ENCODE measurements at regions not wholly inside any gene's neighbourhood (a gene's known extent, or its start where the extent isn't known, plus 50 kb on each side); places are given as distances from the start of the nearest gene placed in this dataset.
"Not testable (repeated sequence)": the region's sequence is repeated elsewhere in the genome, so short reads cannot be mapped to it uniquely, and the experiment has no call there.

DNA sequence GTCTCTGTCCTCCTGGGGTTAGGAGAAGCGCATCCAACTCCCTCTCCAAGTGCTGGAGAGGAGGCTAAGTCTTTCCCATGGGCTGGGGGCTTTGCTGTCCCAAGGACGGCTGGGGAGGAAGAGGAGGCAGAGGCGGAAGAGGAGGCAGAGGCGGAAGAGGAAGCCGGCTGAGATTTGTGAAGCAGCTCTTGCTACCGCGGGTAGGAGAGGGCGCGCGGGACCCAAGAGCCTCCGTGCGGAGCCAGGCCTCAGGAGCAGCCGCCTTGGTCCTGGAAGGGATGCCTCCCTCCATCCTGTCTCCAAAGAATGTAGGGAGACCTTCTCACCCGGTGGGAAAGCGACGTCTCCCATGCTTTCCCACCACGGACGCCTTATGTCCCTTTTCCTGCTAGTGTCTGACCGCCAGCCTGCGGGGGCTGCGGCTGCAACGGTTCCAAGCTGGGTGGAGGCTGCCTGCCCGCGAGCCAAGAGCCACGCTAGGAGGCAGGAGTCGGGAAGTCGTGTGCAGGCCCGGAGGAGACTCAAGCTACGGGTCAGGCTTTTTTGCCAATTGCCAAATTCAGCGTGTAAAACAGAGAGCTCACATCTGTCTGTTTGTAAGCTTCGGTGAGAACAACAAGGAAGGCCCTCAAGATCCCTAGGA is 320.3 kb downstream of the FAM72C start:
- no peak for DNase-seq (ENCODE audit: low spot score)
- no peaks in the 10 kb centered on the region for H3K36me3 Mint-ChIP-seq (ENCODE audit: low read depth)

DNA sequence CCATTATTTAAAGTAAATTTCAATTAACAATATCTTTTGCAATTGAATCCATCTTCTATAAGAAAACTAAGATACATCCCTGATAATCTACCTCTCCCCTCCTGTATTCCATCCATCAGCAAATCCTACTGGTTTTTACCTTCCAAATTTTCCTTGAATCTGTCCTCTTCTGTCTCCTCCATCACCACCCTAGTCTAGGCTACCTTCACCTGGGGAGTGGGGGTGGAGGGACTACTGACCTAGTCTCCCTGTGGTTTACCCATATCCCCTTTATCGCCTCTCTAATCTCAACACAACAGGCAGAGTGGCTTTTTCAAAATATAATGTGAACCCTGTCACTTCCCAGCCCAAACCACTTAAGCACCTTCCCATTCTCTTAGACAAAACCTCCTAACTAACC is 327.8 kb downstream of the FAM72C start:
- H3K79me2 ChIP-seq (replicated peaks; ENCODE audit: insufficient read depth); H3K27ac ChIP-seq (ENCODE audit: low read depth); H3K4me3 ChIP-seq; H3F3A ChIP-seq (replicated peaks; ENCODE audit: low read depth); H3K4me1 Mint-ChIP-seq; H3K27ac Mint-ChIP-seq; ATAC-seq; H3K36me3 ChIP-seq (ENCODE audit: insufficient read depth); DNase-seq (ENCODE audit: low spot score); H4K20me1 ChIP-seq (replicated peaks; ENCODE audit: insufficient read depth); H3K4me1 ChIP-seq (ENCODE audit: insufficient read depth); H3K9me2 ChIP-seq (ENCODE audit: insufficient read depth); H2AFZ ChIP-seq; H3K36me3 Mint-ChIP-seq (ENCODE audit: low read depth); H3K4me2 ChIP-seq; H3K9me3 Mint-ChIP-seq: not testable (repeated sequence)
- peaks cover 16% of the 10 kb centered on the region for H3K27me3 ChIP-seq (ENCODE audit: insufficient read depth)
- peaks cover 62% of the 10 kb centered on the region for H3K27me3 Mint-ChIP-seq (ENCODE audit: insufficient read depth, low read depth, poor library complexity)
- peak overlapping the region; percentile 35; the same call in 1 of the 3 replicates for H3K4me3 Mint-ChIP-seq

More for the DNA sequence above, 320.3 kb downstream of the FAM72C start:
- Mint-ChIP-seq H3K27ac (no peak overlapping the region), H3K9me3 (no peaks in the 10 kb centered on the region; the same call in 2 of the 3 replicates), H3K4me1 (peaks cover 5% of the 10 kb centered on the region; the same call in 2 of the 3 replicates), H3K27me3 (ENCODE audit: insufficient read depth, low read depth, poor library complexity) (peaks cover 89% of the 10 kb centered on the region), H3K4me3 (peak overlapping the region; percentile 56; the same call in 2 of the 3 replicates)
- ATAC-seq, result peak; percentile 27; the same call in 1 of the 3 replicates
- Histone ChIP-seq H4K20me1 (replicated peaks; ENCODE audit: insufficient read depth) (no peaks in the 10 kb centered on the region), H3K4me1 (ENCODE audit: insufficient read depth) (no peaks in the 10 kb centered on the region), H3F3A (replicated peaks; ENCODE audit: low read depth) (no peaks in the 10 kb centered on the region), H3K36me3 (ENCODE audit: insufficient read depth) (no peaks in the 10 kb centered on the region), H3K9me2 (ENCODE audit: insufficient read depth) (no peaks in the 10 kb centered on the region), H2AFZ (no peak overlapping the region), H3K27ac (ENCODE audit: low read depth) (no peak overlapping the region), H3K4me2 (no peak overlapping the region), H3K79me2 (replicated peaks; ENCODE audit: insufficient read depth) (no peaks in the 10 kb centered on the region), H3K27me3 (ENCODE audit: insufficient read depth) (no peaks in the 10 kb centered on the region), H3K4me3 (no peak overlapping the region)
- TF ChIP-seq EZH2phosphoT487 (IDR thresholded peaks at IDR 0.05; ENCODE audit: unreplicated experiment) (no peak), JUNB (IDR thresholded peaks at IDR 0.05; ENCODE audit: unreplicated experiment) (no peak), NANOG (IDR thresholded peaks at IDR 0.05; ENCODE audit: borderline replicate concordance) (no peak), CREB1 (CRISPR knock-in tag; IDR thresholded peaks at IDR 0.05; ENCODE audit: low read depth) (no peak)
- TF ChIP-seq, protein P1, sequence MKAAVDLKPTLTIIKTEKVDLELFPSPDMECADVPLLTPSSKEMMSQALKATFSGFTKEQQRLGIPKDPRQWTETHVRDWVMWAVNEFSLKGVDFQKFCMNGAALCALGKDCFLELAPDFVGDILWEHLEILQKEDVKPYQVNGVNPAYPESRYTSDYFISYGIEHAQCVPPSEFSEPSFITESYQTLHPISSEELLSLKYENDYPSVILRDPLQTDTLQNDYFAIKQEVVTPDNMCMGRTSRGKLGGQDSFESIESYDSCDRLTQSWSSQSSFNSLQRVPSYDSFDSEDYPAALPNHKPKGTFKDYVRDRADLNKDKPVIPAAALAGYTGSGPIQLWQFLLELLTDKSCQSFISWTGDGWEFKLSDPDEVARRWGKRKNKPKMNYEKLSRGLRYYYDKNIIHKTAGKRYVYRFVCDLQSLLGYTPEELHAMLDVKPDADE (IDR thresholded peaks at IDR 0.05), result no peak

DNA sequence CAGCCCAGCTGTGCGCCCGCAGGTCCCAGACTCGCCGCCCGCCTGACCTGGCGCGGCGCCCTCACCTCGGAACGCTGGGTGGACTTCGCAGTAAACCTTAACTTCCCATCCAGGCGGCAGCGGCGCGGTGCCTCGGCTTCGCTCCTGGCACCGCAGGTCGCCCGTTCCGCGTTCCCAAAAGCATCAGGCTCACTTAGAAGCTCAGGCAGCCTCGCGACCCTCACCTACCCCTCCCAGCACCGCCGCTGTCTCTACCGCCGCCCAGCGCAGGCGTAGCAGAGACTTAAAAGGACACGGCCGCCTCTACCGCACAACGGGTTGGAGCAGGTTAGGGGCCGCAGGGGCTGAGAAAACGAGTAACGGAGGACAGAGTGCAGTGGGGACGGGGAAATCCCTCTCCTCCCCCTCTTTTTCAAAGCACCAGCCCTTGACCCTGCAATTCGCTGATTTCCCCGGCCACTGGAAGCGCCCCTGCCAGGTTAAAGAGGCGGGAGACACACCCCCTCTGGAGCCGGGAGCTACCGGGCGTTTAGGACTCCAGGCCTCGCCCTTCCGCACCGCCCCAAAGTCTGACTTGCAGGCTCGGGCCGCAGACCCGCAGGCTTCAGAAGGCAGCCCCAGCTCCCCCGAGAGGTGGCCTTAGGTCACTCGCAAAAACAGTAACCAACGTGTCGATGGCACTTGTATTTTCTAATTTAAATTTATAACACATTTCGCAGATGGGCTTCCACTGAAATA is 328.5 kb downstream of the FAM72C start:
- no peaks in the 10 kb centered on the region for H4K20me1 ChIP-seq (replicated peaks; ENCODE audit: insufficient read depth)
- no peaks in the 10 kb centered on the region for H3K36me3 ChIP-seq (ENCODE audit: insufficient read depth)
- Mint-ChIP-seq H3K36me3 (ENCODE audit: low read depth) (no peaks in the 10 kb centered on the region), H3K4me3 (peak overlapping the region; percentile 60), H3K27me3 (ENCODE audit: insufficient read depth, low read depth, poor library complexity) (peaks cover 54% of the 10 kb centered on the region), H3K9me3 (peaks cover 2% of the 10 kb centered on the region; the same call in 1 of the 3 replicates), H3K27ac (no peak overlapping the region), H3K4me1 (peaks cover 5% of the 10 kb centered on the region; the same call in 2 of the 3 replicates)
- peaks cover 16% of the 10 kb centered on the region for H3K27me3 ChIP-seq (ENCODE audit: insufficient read depth)
- no peaks in the 10 kb centered on the region for H3K4me1 ChIP-seq (ENCODE audit: insufficient read depth)
- H3K9me2 ChIP-seq (ENCODE audit: insufficient read depth), result no peaks in the 10 kb centered on the region
- H3K27ac ChIP-seq (ENCODE audit: low read depth), result no peak overlapping the region
- no peak overlapping the region for H2AFZ ChIP-seq
- no peak overlapping the region for H3K4me3 ChIP-seq
- DNase-seq (ENCODE audit: low spot score) (peak; percentile 8), ATAC-seq (peak; percentile 94)
- no peak overlapping the region for H3K4me2 ChIP-seq
- no peaks in the 10 kb centered on the region for H3K79me2 ChIP-seq (replicated peaks; ENCODE audit: insufficient read depth)
- H3F3A ChIP-seq (replicated peaks; ENCODE audit: low read depth), result no peaks in the 10 kb centered on the region
- TF ChIP-seq, protein P1 (IDR thresholded peaks at IDR 0.05), result no peak
- TF ChIP-seq EZH2 (IDR thresholded peaks at IDR 0.05; ENCODE audit: low read depth, unreplicated experiment) (no peak), CREB1 (CRISPR knock-in tag; IDR thresholded peaks at IDR 0.05; ENCODE audit: low read depth) (no peak), EZH2phosphoT487 (IDR thresholded peaks at IDR 0.05; ENCODE audit: unreplicated experiment) (no peak), STAT1 (IDR thresholded peaks at IDR 0.05; ENCODE audit: unreplicated experiment) (no peak), ZNF114 (CRISPR knock-in tag; IDR thresholded peaks at IDR 0.05) (no peak)
- TF ChIP-seq, protein P2, sequence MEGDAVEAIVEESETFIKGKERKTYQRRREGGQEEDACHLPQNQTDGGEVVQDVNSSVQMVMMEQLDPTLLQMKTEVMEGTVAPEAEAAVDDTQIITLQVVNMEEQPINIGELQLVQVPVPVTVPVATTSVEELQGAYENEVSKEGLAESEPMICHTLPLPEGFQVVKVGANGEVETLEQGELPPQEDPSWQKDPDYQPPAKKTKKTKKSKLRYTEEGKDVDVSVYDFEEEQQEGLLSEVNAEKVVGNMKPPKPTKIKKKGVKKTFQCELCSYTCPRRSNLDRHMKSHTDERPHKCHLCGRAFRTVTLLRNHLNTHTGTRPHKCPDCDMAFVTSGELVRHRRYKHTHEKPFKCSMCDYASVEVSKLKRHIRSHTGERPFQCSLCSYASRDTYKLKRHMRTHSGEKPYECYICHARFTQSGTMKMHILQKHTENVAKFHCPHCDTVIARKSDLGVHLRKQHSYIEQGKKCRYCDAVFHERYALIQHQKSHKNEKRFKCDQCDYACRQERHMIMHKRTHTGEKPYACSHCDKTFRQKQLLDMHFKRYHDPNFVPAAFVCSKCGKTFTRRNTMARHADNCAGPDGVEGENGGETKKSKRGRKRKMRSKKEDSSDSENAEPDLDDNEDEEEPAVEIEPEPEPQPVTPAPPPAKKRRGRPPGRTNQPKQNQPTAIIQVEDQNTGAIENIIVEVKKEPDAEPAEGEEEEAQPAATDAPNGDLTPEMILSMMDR (conservative IDR thresholded peaks at IDR 0.05; ENCODE audit: low read depth in 2 of 2), result no peak

All from GM23338 (cell line).